Heart right ventricle (tissue), 16 donors: ENCODE measurements at regions not wholly inside any gene's neighbourhood (a gene's known extent, or its start where the extent isn't known, plus 50 kb on each side); places are given as distances from the start of the nearest gene placed in this dataset.

ENCODE experiments used
- ATAC-seq, 8 donors: fragments of 200-7000 bp; cut with Tn5 transposase; one replicate each; pipeline ENCODE4 v1.9.1; 2020; ENCODE audit warnings: mild to moderate bottlenecking in 8 of 8, moderate library complexity in 8 of 8, moderate number of reproducible peaks in 1 of 8
- DNase-seq, 2 donors: peaks; one replicate each; pipeline ENCODE4 v3.0.0-alpha.2; 2020
- H3K27ac ChIP-seq, 10 donors: fragments of 200-600 bp; sonication (generic) in 2 of 10; one replicate each; pipeline versions ENCODE4 v1.5.0 to v1.8.0; 2020 to 2022; ENCODE audit warnings: mild to moderate bottlenecking in 3 of 10
- H3K27me3 ChIP-seq, 7 donors: fragments of 200-600 bp; one replicate each; pipeline ENCODE4 v1.8.0; 2021 to 2022; ENCODE audit warnings: mild to moderate bottlenecking in 2 of 7
- H3K36me3 ChIP-seq, 9 donors: fragments of 200-600 bp; sonication (generic) in 1 of 9; one replicate each; pipeline versions ENCODE4 v1.5.0 to v1.8.0; 2020 to 2022; ENCODE audit warnings: mild to moderate bottlenecking in 2 of 9
- H3K4me1 ChIP-seq, 9 donors: fragments of 200-600 bp; sonication (generic) in 1 of 9; one replicate each; pipeline versions ENCODE4 v1.5.0 to v1.8.0; 2020 to 2022; ENCODE audit warnings: mild to moderate bottlenecking in 4 of 9
- H3K4me3 ChIP-seq, 10 donors: fragments of 200-600 bp; sonication (generic) in 2 of 10; one replicate each; pipeline versions ENCODE4 v1.5.0 to v1.8.0; 2020 to 2022; ENCODE audit warnings: mild to moderate bottlenecking in 7 of 10, moderate library complexity in 2 of 10
- H3K9me3 ChIP-seq, 11 donors: fragments of 200-600 bp in 10 of 11; sonication (generic) in 2 of 11; one replicate each; pipeline versions ENCODE4 v1.5.0 to v1.8.0; 2013 to 2022; ENCODE audit warnings: mild to moderate bottlenecking in 2 of 11, control low read depth in 1 of 11, moderate library complexity in 1 of 11
- CTCF ChIP-seq, 9 donors: fragments of 200-600 bp; sonication (generic) in 2 of 9; IDR thresholded peaks; one replicate each; pipeline versions ENCODE4 v1.5.0 to v1.8.0; 2021 to 2022; ENCODE audit warnings: antibody characterized with exemption in 9 of 9, mild to moderate bottlenecking in 5 of 9, moderate library complexity in 1 of 9
- WGBS, 2 donors: extraction: QIAGEN DNeasy Blood & Tissue Kit; methylation state at CpG; one replicate each; pipeline ENCODE4 v1.1.7; 2013; ENCODE audit warnings: inconsistent platforms in 1 of 2; 5-methylcytosine and 5-hydroxymethylcytosine counted together
- intact Hi-C, 10 donors: fragments of 100-400 bp; cut with DNase I; formaldehyde crosslinking; loops; one replicate each; pipeline versions ENCODE4 v1.11.1 to v1.14.2; 2022
- donor health status: Arrhythmogenic right ventricular cardiomyopathy.
- donor health status: ischemic (EF 13 %, LVEDD 7.1; RV severe dilation, severe dysfunction).
- donor health status: healthy with polysubstance abuse.
- donor health status: DM: no; HTN: yes; CAD: no.
- donor health status: DM: no; HTN: no; CAD: no.
- donor health status: ischemic (EF 25% LVEDD 6.9; RV normal size, moderate dysfunction).
- donor health status: ischemic (EF 25% LVEDD 5.7; RV mildly dilated, moderate dysfunction).
- donor health status: healthy.
- donor health status: DM: yes; HTN: yes; CAD: no.
- donor health status: Ischemic cardiomyopathy.
- donor health status: ischemic (EF 35%, LVEDD 5.7; RV mildly dilated, moderate dysfunction).
- donor health status: nonischemic (EF 11% LVEDD 7.7; RV severe dilation, severe dysfunction).
- donor health status: DM: yes; HTN: yes; CAD: no.
- donor health status: PGD.
- donor health status: ischemic (EF 29% LVEDD 5.4; RV normal size, mild dysfunction).
- donor health status: nonischemic (EF 23%, LVEDD 6.1; RV moderate dilation, normal function).

GRCh38 chr5:63346451-63346850, 615.8 kb downstream of the HTR1A start:
- Histone ChIP-seq H3K4me1 (no peaks in the 10 kb centered on the region), H3K9me3 (peaks cover 0 to 7% (median 0%) of the 10 kb centered on the region in 11 donors), H3K27me3 (no peaks in the 10 kb centered on the region), H3K27ac (no peak overlapping the region), H3K36me3 (no peaks in the 10 kb centered on the region), H3K4me3 (no peak overlapping the region)
- intact Hi-C loops, result no loop called here
- no peak for TF ChIP-seq CTCF (IDR thresholded peaks at IDR 0.05)
- DNase-seq (no peak), ATAC-seq (no peak)

- H3K9me3 ChIP-seq, result peaks cover 0 to 13% (median 4%) of the 10 kb centered on the region in 11 donors
- H3K4me3 ChIP-seq, result no peak overlapping the region
- DNase-seq (no peak), ATAC-seq (no peak)
- H3K36me3 ChIP-seq, result no peaks in the 10 kb centered on the region
- H3K27ac ChIP-seq, result no peak overlapping the region
- no peaks in the 10 kb centered on the region for H3K4me1 ChIP-seq
- no peaks in the 10 kb centered on the region for H3K27me3 ChIP-seq
- WGBS, 2 donors, result 79 to 82% methylated on average over 2 of the region's 2 CpGs
- TF ChIP-seq CTCF (IDR thresholded peaks at IDR 0.05), result no peak
- intact Hi-C loops, result no loop called here
These were observed 620.8 kb downstream of the HTR1A start for GRCh38 chr5:63341442-63341841.

GRCh38 chr5:63323926-63324325, 638.3 kb downstream of the HTR1A start:
- H3K36me3 ChIP-seq, result no peaks in the 10 kb centered on the region
- WGBS, 2 donors, result 35 to 71% methylated on average over 1 of the region's 1 CpG
- no peak for DNase-seq
- H3K4me1 ChIP-seq, result no peaks in the 10 kb centered on the region
- no peaks in the 10 kb centered on the region for H3K27me3 ChIP-seq
- no peak overlapping the region for H3K4me3 ChIP-seq
- no peak for TF ChIP-seq CTCF (IDR thresholded peaks at IDR 0.05)
- H3K9me3 ChIP-seq, result peaks cover 0 to 3% (median 0%) of the 10 kb centered on the region in 11 donors
- intact Hi-C loops, result no loop called here
- no peak overlapping the region for H3K27ac ChIP-seq
- no peak for ATAC-seq

- no peak for DNase-seq
- 78 to 87% methylated on average over 6 of the region's 6 CpGs for WGBS, 2 donors
- intact Hi-C loops, result no loop called here
- Histone ChIP-seq H3K4me3 (no peak overlapping the region), H3K27ac (no peak overlapping the region), H3K27me3 (no peaks in the 10 kb centered on the region), H3K4me1 (no peaks in the 10 kb centered on the region), H3K9me3 (peaks cover 0 to 8% (median 0%) of the 10 kb centered on the region in 11 donors), H3K36me3 (no peaks in the 10 kb centered on the region)
- TF ChIP-seq CTCF (IDR thresholded peaks at IDR 0.05), result no peak
- no peak for ATAC-seq
These were observed 647.7 kb downstream of the HTR1A start for GRCh38 chr5:63314551-63314950.

- 82 to 89% methylated on average over 1 of the region's 1 CpG for WGBS, 2 donors
- intact Hi-C loops, result no loop called here
- Histone ChIP-seq H3K9me3 (peaks cover 0 to 2% (median 0%) of the 10 kb centered on the region in 11 donors), H3K4me3 (no peak overlapping the region), H3K27me3 (no peaks in the 10 kb centered on the region), H3K36me3 (no peaks in the 10 kb centered on the region), H3K27ac (no peak overlapping the region), H3K4me1 (no peaks in the 10 kb centered on the region)
- no peak for TF ChIP-seq CTCF (IDR thresholded peaks at IDR 0.05)
- DNase-seq, result no peak
- no peak for ATAC-seq
These were observed 651.6 kb downstream of the HTR1A start for GRCh38 chr5:63310644-63311043.
